GM21529 (cell line): ENCODE measurements at regions not wholly inside any gene's neighbourhood (a gene's known extent, or its start where the extent isn't known, plus 50 kb on each side); places are given as distances from the start of the nearest gene placed in this dataset.
A peak's percentile ranks its signal among the peaks of the same experiment; 100 is the strongest.

ENCODE experiments used
- ATAC-seq: cut with Tn5 transposase; IDR thresholded peaks from one replicate; pipeline ENCODE4 v1.9.1; 2021; ENCODE audit not compliant: unreplicated experiment

DNA sequence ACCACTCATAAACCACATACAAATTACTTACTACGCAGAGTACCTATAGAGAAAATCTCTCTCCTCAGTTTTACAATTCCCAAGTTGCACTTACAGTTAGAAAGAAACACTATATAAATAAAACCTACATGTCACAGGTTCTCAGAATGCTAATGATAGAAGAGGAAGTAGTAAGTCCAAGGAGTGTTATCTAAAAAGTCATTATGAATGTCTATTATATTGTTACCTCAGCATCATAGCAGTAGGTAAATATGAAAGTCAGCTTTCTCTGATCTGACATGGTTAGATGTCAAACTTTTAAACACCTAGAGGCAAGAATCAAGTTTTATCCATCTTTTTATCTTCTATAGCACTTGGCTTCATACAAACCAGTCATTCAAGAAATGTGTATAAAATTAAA, 163.2 kb upstream of the FAM241A start:
- no peak for ATAC-seq

DNA sequence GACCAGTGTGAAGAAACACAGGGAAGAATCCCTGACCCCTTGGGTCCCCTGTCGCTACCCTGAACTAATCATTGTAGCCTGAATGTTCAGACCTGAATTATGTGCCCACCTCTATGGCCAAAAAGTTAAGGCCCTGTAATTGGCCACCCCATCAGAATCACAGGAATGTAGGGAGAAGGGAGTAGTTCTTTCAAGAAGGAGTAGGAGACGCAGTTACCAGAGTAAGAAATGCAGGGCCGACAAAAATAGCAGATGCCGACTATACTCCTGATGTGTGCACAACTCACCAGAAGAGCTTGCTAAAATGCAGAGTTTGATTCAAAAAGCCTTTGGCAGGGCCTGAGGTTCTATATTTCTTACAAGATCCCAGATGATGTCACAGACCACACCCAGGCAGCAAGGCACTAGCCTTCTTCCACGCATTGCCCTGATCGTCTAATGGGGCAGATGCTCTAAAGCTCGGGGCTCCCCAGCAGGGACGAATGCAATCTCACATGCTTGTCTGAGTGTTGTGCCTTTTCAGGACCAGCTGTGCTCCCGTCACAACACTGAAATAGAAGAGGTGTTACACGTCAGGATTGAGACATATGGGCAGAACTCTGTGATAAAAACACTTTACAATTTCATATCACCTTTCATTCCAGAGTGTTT, 161.0 kb upstream of the FAM241A start:
- ATAC-seq = no peak

DNA sequence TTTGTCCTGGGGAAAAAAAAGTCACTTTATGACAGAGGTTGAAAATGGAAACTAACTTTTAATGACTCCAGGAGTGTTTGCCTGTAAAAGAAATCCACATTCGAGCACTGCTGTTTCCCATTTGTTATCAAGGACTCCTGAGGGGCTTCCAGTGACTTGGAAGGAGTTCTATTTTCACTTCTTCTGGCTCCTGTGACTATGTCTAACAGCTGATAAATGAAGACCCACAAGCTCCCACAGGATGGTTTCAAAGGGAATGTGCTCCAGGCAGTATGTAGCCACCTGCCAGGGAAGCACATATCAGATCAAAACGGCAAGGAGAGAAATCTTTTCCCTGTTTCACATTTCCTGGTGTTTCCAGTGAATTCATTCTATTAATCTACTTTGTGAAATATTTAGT, 159.8 kb upstream of the FAM241A start:
- ATAC-seq = no peak

GRCh38 chr4:111986095-111986494, 159.2 kb upstream of the FAM241A start:
- no peak for ATAC-seq

- ATAC-seq = no peak
Measured at GRCh38 chr4:111988514-111988913, 156.7 kb upstream of the FAM241A start.

- no peak for ATAC-seq
Measured at GRCh38 chr4:111989817-111990216, 155.4 kb upstream of the FAM241A start.

- ATAC-seq = peak; percentile 97
Measured at GRCh38 chr4:111991163-111991562, 154.1 kb upstream of the FAM241A start.

DNA sequence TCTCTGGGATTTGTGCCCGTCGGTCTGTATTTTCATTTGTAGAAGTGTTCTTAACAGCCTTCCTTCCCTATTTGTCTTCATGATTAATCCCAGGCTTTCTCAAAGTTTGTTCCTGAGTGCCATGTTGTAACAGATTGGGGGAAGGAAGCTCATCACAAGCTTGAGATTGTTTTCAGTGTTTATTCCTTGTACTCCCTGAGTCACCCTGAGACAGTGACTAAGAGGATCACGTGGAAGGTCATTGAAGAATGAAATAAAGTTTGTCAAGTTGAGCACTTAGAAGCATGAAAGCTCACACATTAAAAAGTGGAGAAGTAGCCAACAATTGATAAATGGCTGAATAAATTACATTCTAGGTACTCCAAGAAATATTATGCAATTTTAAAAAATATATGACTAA, 153.5 kb upstream of the FAM241A start:
- peak; percentile 32 for ATAC-seq

GRCh38 chr4:111992351-111993168, 152.7 kb upstream of the FAM241A start:
- no peak for ATAC-seq

GRCh38 chr4:111994392-111994791, 150.9 kb upstream of the FAM241A start:
- ATAC-seq = no peak

GRCh38 chr4:111997785-111998184, 147.5 kb upstream of the FAM241A start:
- ATAC-seq = no peak

GRCh38 chr4:111999801-112000200, 145.5 kb upstream of the FAM241A start:
- ATAC-seq = peak; percentile 46

GRCh38 chr4:112001041-112001440, 144.2 kb upstream of the FAM241A start:
- ATAC-seq = no peak

DNA sequence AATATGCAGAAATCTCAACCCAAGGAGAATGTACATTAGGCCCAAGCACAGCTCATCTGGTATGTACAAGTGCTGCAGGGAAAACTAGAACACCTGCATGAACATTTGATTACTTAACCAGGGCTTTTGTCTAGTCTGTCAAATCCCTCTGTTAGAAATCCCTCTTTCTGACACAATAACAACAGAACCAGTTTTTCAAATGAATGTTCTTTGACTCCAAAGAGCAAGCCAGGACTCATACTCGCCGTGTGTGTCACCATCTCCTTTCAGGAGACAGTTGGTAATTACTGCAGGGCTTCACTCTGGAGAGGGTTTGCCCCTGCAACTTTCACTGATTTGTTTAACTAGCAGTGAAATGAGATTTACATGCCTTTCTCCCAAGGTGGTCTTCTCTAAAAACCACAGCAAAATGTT, 143.0 kb upstream of the FAM241A start:
- ATAC-seq = no peak

- ATAC-seq = no peak
Measured at GRCh38 chr4:112003231-112003907, 141.9 kb upstream of the FAM241A start.

DNA sequence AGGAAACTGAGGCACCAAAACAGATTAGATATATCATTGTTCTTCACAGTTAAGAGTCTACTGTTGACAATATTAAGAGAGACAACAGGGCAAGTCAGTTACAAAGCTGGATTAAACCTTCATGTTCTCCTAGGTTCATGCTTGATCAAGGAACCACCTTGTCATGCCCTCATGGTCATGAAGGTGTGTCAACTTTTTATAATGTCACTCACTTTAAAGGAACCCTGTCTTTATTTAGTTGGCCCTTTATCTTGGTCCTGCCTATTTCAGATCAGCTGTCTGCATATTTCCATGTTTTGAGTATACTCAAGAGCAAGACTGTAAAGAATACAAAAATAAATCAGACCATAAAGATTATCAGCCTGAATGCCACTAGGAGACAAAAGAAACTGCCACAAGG, 140.2 kb upstream of the FAM241A start:
- no peak for ATAC-seq

- ATAC-seq = no peak
Measured at GRCh38 chr4:112007391-112007790, 137.9 kb upstream of the FAM241A start.

- no peak for ATAC-seq
Measured at GRCh38 chr4:112015960-112016359, 129.3 kb upstream of the FAM241A start.

- ATAC-seq = no peak
Measured at GRCh38 chr4:112023402-112023950, 121.8 kb upstream of the FAM241A start.

DNA sequence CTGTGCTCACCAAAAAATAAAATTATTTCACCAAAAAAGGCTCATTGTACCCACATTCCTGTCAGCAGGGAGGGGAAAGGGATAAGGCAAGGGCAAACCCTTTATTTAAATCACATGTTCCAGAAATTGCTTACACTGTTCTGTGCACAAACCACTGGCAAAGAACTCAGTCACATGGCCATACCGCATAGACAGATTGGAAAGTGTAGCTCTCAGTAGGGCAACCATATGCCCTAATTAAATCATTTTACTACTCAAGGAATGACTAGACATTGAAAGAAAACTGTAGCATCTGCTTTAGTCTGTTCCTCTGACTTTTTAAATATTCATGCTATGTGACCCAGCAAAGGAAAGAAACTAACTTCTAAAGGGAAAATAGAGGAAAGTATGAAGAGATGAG, 119.2 kb upstream of the FAM241A start:
- no peak for ATAC-seq

DNA sequence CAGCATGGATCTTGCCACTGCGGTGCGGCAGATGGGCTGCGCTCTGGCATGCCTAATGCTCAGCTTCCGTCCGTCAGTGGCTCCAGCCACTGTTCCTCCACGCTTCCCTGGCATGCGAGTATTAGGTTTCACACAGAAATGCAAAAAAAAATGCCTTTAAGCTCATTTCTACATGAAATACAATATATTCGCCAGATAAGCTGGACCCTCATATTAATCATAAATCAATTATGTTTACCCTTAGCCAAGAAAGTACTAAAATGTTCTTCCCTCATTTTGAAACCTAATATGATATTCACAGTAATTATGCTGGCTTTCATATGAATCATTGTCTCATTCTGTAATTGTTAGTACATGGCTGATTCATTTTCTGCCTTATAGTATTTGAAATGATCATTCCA, 115.5 kb upstream of the FAM241A start:
- ATAC-seq = no peak
